OCI-LY7 (cell line): ENCODE measurements at regions not wholly inside any gene's neighbourhood (a gene's known extent, or its start where the extent isn't known, plus 50 kb on each side); places are given as distances from the start of the nearest gene placed in this dataset.

Source experiments
- CTCF ChIP-seq: fragments of 200-600 bp; sonication (generic); conservative IDR thresholded peaks from 2 replicates; pipeline ENCODE4 v1.5.1; 2014; ENCODE audit warnings: mild to moderate bottlenecking, antibody characterized with exemption, low read length, moderate library complexity, mixed read lengths
- EZH2phosphoT487 ChIP-seq: fragments of 200-600 bp; sonication (generic); IDR thresholded peaks from 2 replicates; pipeline ENCODE4 v1.6.1; 2018; ENCODE audit warnings: low read depth, borderline replicate concordance, mild to moderate bottlenecking, mixed run types, antibody characterized with exemption, low read length, moderate library complexity, mixed read lengths

DNA sequence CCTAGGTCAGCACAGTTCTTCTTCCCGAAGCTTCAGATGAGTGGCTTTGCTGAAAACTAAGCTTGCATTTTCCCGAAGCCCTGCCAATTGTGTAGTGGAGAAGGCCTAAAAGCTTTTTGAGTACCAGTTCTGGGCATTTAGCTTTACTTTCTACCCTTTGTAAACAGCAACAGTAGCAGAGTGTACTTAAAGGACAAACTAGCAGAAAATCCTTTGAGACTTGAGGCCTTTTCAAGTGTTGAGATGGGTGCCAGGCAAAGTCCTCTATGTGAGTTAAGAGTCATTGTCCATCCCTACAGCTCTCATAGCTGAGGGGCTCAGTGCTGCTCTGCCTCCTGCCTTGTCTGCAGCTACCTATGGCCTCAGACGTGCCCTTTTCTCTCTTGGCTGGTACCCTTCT lies 368.2 kb downstream of the CCSER2 start:
- no peak for TF ChIP-seq CTCF
- no peak for TF ChIP-seq EZH2phosphoT487
